ENCODE measurements at regions not wholly inside any gene's neighbourhood (a gene's known extent, or its start where the extent isn't known, plus 50 kb on each side); places are given as distances from the start of the nearest gene placed in this dataset.

DNA sequence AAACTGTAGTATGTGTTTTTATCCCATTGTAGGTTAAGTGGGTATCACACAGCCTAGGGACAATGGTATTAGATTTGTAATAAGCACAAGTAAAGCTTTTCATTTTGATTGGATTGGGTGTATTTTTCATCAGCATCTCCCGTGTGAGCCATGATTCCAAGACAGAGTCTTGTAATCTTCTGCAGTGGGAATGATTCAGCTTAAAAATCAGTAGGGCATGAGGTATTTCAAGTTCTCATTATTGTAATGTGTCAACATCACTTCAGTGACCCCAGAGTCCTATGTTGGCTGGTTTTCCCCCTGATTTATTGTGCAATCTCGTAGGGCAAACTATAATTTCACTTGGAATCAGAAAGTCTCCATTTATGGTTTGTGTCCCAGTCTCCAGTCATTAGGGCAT, 833.2 kb upstream of the RBFOX1 start:
- FAIRE-seq = no peak
- H3K4me3 ChIP-seq = no peak overlapping the region
- TF ChIP-seq, protein P1, sequence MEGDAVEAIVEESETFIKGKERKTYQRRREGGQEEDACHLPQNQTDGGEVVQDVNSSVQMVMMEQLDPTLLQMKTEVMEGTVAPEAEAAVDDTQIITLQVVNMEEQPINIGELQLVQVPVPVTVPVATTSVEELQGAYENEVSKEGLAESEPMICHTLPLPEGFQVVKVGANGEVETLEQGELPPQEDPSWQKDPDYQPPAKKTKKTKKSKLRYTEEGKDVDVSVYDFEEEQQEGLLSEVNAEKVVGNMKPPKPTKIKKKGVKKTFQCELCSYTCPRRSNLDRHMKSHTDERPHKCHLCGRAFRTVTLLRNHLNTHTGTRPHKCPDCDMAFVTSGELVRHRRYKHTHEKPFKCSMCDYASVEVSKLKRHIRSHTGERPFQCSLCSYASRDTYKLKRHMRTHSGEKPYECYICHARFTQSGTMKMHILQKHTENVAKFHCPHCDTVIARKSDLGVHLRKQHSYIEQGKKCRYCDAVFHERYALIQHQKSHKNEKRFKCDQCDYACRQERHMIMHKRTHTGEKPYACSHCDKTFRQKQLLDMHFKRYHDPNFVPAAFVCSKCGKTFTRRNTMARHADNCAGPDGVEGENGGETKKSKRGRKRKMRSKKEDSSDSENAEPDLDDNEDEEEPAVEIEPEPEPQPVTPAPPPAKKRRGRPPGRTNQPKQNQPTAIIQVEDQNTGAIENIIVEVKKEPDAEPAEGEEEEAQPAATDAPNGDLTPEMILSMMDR (IDR thresholded peaks at IDR 0.05) = no peak
- H3K27me3 ChIP-seq = peaks cover 0 to 4% (median 0%) of the 10 kb centered on the region in 4 donors
- no peak overlapping the region for H3K27ac ChIP-seq
- no peaks in the 10 kb centered on the region for H3K4me1 ChIP-seq
- DNase-seq = no peak
- H3K9me3 ChIP-seq = no peaks in the 10 kb centered on the region
- intact Hi-C loops (cut with DNase I) = no loop called here
- ATAC-seq = no peak
- no peaks in the 10 kb centered on the region for H3K36me3 ChIP-seq
- WGBS, 2 donors = 15 to 21% methylated on average over 2 of the region's 2 CpGs

DNA sequence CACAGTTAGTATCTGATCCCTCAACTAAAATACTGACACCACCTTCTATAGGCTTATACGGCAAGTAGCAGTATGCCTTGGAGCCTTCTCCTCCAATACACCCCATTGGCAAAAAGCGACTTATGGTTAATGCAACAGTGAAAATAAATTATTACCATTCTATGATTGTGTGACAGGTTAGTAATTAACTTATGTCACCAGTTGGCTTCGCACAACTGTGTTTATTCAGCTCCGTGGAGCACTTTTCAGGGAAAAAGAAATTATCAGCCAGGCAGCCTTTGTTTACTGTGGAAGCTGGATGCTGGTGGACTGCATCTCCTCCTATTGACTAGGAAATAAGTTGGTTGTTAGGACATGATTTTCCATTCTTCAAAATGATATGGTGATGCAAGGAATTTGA, 833.8 kb upstream of the RBFOX1 start:
- intact Hi-C loops (cut with DNase I) = no loop called here
- H3K4me1 ChIP-seq = no peaks in the 10 kb centered on the region
- WGBS, 2 donors = 24 to 28% methylated on average over 4 of the region's 4 CpGs
- peaks cover 0 to 4% (median 0%) of the 10 kb centered on the region in 4 donors for H3K27me3 ChIP-seq
- no peak for FAIRE-seq
- no peaks in the 10 kb centered on the region for H3K9me3 ChIP-seq
- DNase-seq = no peak
- no peak for ATAC-seq
- no peaks in the 10 kb centered on the region for H3K36me3 ChIP-seq
- no peak overlapping the region for H3K27ac ChIP-seq
- no peak overlapping the region for H3K4me3 ChIP-seq
- TF ChIP-seq, protein P1 (IDR thresholded peaks at IDR 0.05) = no peak

- Histone ChIP-seq H3K27ac (no peak overlapping the region), H3K36me3 (no peaks in the 10 kb centered on the region), H3K27me3 (no peaks in the 10 kb centered on the region), H3K4me3 (no peak overlapping the region), H3K4me1 (no peaks in the 10 kb centered on the region), H3K9me3 (no peaks in the 10 kb centered on the region)
- 32 to 43% methylated on average over 2 of the region's 2 CpGs for WGBS, 2 donors
- intact Hi-C loops (cut with DNase I) = no loop called here
- FAIRE-seq (no peak), ATAC-seq (no peak), DNase-seq (no peak)
- TF ChIP-seq, protein P1 (IDR thresholded peaks at IDR 0.05) = no peak
These were observed 835.6 kb upstream of the RBFOX1 start for GRCh38 chr16:6496996-6497395.

- Histone ChIP-seq H3K4me1 (no peaks in the 10 kb centered on the region), H3K27ac (no peak overlapping the region), H3K36me3 (no peaks in the 10 kb centered on the region), H3K9me3 (no peaks in the 10 kb centered on the region), H3K27me3 (no peaks in the 10 kb centered on the region), H3K4me3 (no peak overlapping the region)
- ATAC-seq = no peak
- 45 to 56% methylated on average over 7 of the region's 7 CpGs for WGBS, 2 donors
- intact Hi-C loops (cut with DNase I) = no loop called here
- no peak for FAIRE-seq
- TF ChIP-seq, protein P1 (IDR thresholded peaks at IDR 0.05) = no peak
- DNase-seq = no peak
These were observed 837.0 kb upstream of the RBFOX1 start for GRCh38 chr16:6495486-6496210.

DNA sequence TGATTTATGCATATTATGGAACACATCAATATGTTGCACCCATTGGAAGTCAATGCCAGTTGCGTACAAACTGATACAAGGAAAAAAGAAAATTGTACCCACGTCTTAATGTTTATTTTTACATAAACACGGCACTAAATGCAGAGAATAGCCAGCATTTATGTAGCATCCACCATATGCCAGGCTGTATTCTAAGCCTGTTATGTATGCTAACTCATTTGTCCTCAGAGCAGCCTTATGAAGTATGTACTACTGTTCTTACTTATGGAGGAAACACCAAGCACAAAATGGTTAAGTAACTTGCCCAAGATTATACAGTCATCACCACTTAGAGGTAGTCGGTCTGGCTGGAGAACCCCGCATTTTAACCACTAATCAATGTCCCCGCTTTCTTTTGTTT, 837.9 kb upstream of the RBFOX1 start:
- Histone ChIP-seq H3K9me3 (no peaks in the 10 kb centered on the region), H3K36me3 (no peaks in the 10 kb centered on the region), H3K4me3 (no peak overlapping the region), H3K4me1 (no peaks in the 10 kb centered on the region), H3K27me3 (no peaks in the 10 kb centered on the region), H3K27ac (no peak overlapping the region)
- FAIRE-seq (no peak), ATAC-seq (no peak), DNase-seq (no peak)
- TF ChIP-seq, protein P1 (IDR thresholded peaks at IDR 0.05) = no peak
- intact Hi-C loops (cut with DNase I) = no loop called here
- WGBS, 2 donors = 58 to 73% methylated on average over 6 of the region's 6 CpGs
